Activated CD4-positive, alpha-beta T cell treated with anti-CD3 and anti-CD28 coated beads, Interleukin-2, amount 10 ng/mL, durations not matched to agents 24 days and 14 days (primary cell): ENCODE measurements at regions not wholly inside any gene's neighbourhood (a gene's known extent, or its start where the extent isn't known, plus 50 kb on each side); places are given as distances from the start of the nearest gene placed in this dataset.

ENCODE experiments used
- DNase-seq: peaks from one replicate; pipeline ENCODE4 v3.0.0; 2022
- H3K27ac Mint-ChIP-seq: one replicate; pipeline ENCODE4 v1.8.0; 2022; ENCODE audit warnings: mild to moderate bottlenecking, mixed read lengths
- H3K27me3 Mint-ChIP-seq: one replicate; pipeline ENCODE4 v1.8.0; 2022; ENCODE audit warnings: mixed read lengths
- H3K36me3 Mint-ChIP-seq: one replicate; pipeline ENCODE4 v1.8.0; 2022; ENCODE audit warnings: low read depth, mild to moderate bottlenecking, mixed read lengths
- H3K4me1 Mint-ChIP-seq: one replicate; pipeline ENCODE4 v1.8.0; 2021; ENCODE audit warnings: mixed read lengths
- H3K4me3 Mint-ChIP-seq: one replicate; pipeline ENCODE4 v1.8.0; 2022; ENCODE audit warnings: mild to moderate bottlenecking, moderate library complexity, mixed read lengths
- H3K9me3 Mint-ChIP-seq: one replicate; pipeline ENCODE4 v1.8.0; 2021; ENCODE audit warnings: mixed read lengths
- intact Hi-C: fragments of 100-400 bp; cut with micrococcal nuclease; formaldehyde crosslinking; loops from one replicate; pipeline ENCODE4 v1.15.1; 2023

GRCh38 chr3:194804796-194805195 is 119.1 kb downstream of the FAM43A start:
- Mint-ChIP-seq H3K36me3 (no peaks in the 10 kb centered on the region), H3K27ac (no peak overlapping the region), H3K9me3 (no peaks in the 10 kb centered on the region), H3K4me1 (no peaks in the 10 kb centered on the region), H3K27me3 (peaks cover 7% of the 10 kb centered on the region), H3K4me3 (no peak overlapping the region)
- DNase-seq: no peak
- intact Hi-C loops: no loop called here

- Mint-ChIP-seq H3K36me3 (no peaks in the 10 kb centered on the region), H3K27me3 (peaks cover 12% of the 10 kb centered on the region), H3K9me3 (no peaks in the 10 kb centered on the region), H3K4me1 (no peaks in the 10 kb centered on the region), H3K4me3 (no peak overlapping the region), H3K27ac (no peak overlapping the region)
- DNase-seq: no peak
- intact Hi-C loops: no loop called here
Measured at GRCh38 chr3:194805546-194805945, 119.9 kb downstream of the FAM43A start.

GRCh38 chr3:194806991-194807630 is 121.4 kb downstream of the FAM43A start:
- Mint-ChIP-seq H3K4me1 (no peaks in the 10 kb centered on the region), H3K36me3 (no peaks in the 10 kb centered on the region), H3K27me3 (peaks cover 13% of the 10 kb centered on the region), H3K4me3 (no peak overlapping the region), H3K9me3 (no peaks in the 10 kb centered on the region), H3K27ac (no peak overlapping the region)
- DNase-seq: no peak
- intact Hi-C loops: no loop called here

GRCh38 chr3:194808640-194809097 is 123.0 kb downstream of the FAM43A start:
- Mint-ChIP-seq H3K27ac (no peak overlapping the region), H3K27me3 (peaks cover 11% of the 10 kb centered on the region)

GRCh38 chr3:194809382-194809781 is 123.7 kb downstream of the FAM43A start:
- intact Hi-C loops: no loop called here
- H3K4me3 Mint-ChIP-seq: no peak overlapping the region
- no peak overlapping the region for H3K27ac Mint-ChIP-seq
- H3K27me3 Mint-ChIP-seq: peaks cover 8% of the 10 kb centered on the region
- H3K9me3 Mint-ChIP-seq: no peaks in the 10 kb centered on the region
- DNase-seq: no peak
- no peaks in the 10 kb centered on the region for H3K4me1 Mint-ChIP-seq
- no peaks in the 10 kb centered on the region for H3K36me3 Mint-ChIP-seq

More at GRCh38 chr3:194808640-194809097, 123.0 kb downstream of the FAM43A start:
- Mint-ChIP-seq H3K4me3 (no peak overlapping the region), H3K9me3 (no peaks in the 10 kb centered on the region), H3K4me1 (no peaks in the 10 kb centered on the region), H3K36me3 (no peaks in the 10 kb centered on the region)
- intact Hi-C loops: no loop called here
- DNase-seq: no peak

GRCh38 chr3:194810076-194810475 is 124.4 kb downstream of the FAM43A start:
- Mint-ChIP-seq H3K4me1 (no peaks in the 10 kb centered on the region), H3K27ac (no peak overlapping the region), H3K4me3 (no peak overlapping the region), H3K36me3 (no peaks in the 10 kb centered on the region), H3K27me3 (peaks cover 7% of the 10 kb centered on the region), H3K9me3 (no peaks in the 10 kb centered on the region)
- no peak for DNase-seq
- intact Hi-C loops: no loop called here

GRCh38 chr3:194811118-194811517 is 125.4 kb downstream of the FAM43A start:
- no peak overlapping the region for H3K27ac Mint-ChIP-seq
- intact Hi-C loops: no loop called here
- H3K4me1 Mint-ChIP-seq: no peaks in the 10 kb centered on the region
- no peak overlapping the region for H3K4me3 Mint-ChIP-seq
- no peaks in the 10 kb centered on the region for H3K9me3 Mint-ChIP-seq
- no peaks in the 10 kb centered on the region for H3K36me3 Mint-ChIP-seq
- H3K27me3 Mint-ChIP-seq: peaks cover 6% of the 10 kb centered on the region
- DNase-seq: no peak

- intact Hi-C loops: no loop called here
- H3K9me3 Mint-ChIP-seq: no peaks in the 10 kb centered on the region
- no peaks in the 10 kb centered on the region for H3K36me3 Mint-ChIP-seq
- H3K4me3 Mint-ChIP-seq: no peak overlapping the region
- DNase-seq: no peak
- H3K4me1 Mint-ChIP-seq: no peaks in the 10 kb centered on the region
- peaks cover 6% of the 10 kb centered on the region for H3K27me3 Mint-ChIP-seq
- no peak overlapping the region for H3K27ac Mint-ChIP-seq
Measured at GRCh38 chr3:194812176-194812575, 126.5 kb downstream of the FAM43A start.

GRCh38 chr3:194814878-194815357 is 129.2 kb downstream of the FAM43A start:
- Mint-ChIP-seq H3K36me3 (no peaks in the 10 kb centered on the region), H3K4me3 (no peak overlapping the region), H3K27ac (no peak overlapping the region), H3K27me3 (peaks cover 6% of the 10 kb centered on the region), H3K4me1 (no peaks in the 10 kb centered on the region), H3K9me3 (no peaks in the 10 kb centered on the region)
- no peak for DNase-seq
- intact Hi-C loops: no loop called here

GRCh38 chr3:194816748-194817591 is 131.3 kb downstream of the FAM43A start:
- Mint-ChIP-seq H3K9me3 (no peaks in the 10 kb centered on the region), H3K27ac (no peak overlapping the region), H3K4me3 (no peak overlapping the region), H3K4me1 (no peaks in the 10 kb centered on the region), H3K36me3 (no peaks in the 10 kb centered on the region), H3K27me3 (no peaks in the 10 kb centered on the region)
- intact Hi-C loops: no loop called here
- DNase-seq: no peak

- Mint-ChIP-seq H3K4me3 (no peak overlapping the region), H3K36me3 (no peaks in the 10 kb centered on the region), H3K27ac (no peak overlapping the region), H3K9me3 (no peaks in the 10 kb centered on the region), H3K4me1 (no peaks in the 10 kb centered on the region), H3K27me3 (no peaks in the 10 kb centered on the region)
- DNase-seq: no peak
- intact Hi-C loops: no loop called here
Measured at GRCh38 chr3:194817592-194817930, 131.9 kb downstream of the FAM43A start.

- intact Hi-C loops: no loop called here
- H3K4me3 Mint-ChIP-seq: no peak overlapping the region
- H3K9me3 Mint-ChIP-seq: no peaks in the 10 kb centered on the region
- no peaks in the 10 kb centered on the region for H3K36me3 Mint-ChIP-seq
- DNase-seq: no peak
- H3K27me3 Mint-ChIP-seq: no peaks in the 10 kb centered on the region
- no peak overlapping the region for H3K27ac Mint-ChIP-seq
- no peaks in the 10 kb centered on the region for H3K4me1 Mint-ChIP-seq
Measured at GRCh38 chr3:194817936-194818335, 132.3 kb downstream of the FAM43A start.

GRCh38 chr3:194824100-194824499 is 138.4 kb downstream of the FAM43A start:
- Mint-ChIP-seq H3K36me3 (no peaks in the 10 kb centered on the region), H3K4me1 (no peaks in the 10 kb centered on the region), H3K9me3 (no peaks in the 10 kb centered on the region), H3K27me3 (peaks cover 2% of the 10 kb centered on the region), H3K4me3 (no peak overlapping the region), H3K27ac (no peak overlapping the region)
- DNase-seq: no peak
- intact Hi-C loops: no loop called here

GRCh38 chr3:194824701-194825111 is 139.0 kb downstream of the FAM43A start:
- intact Hi-C loops: no loop called here
- H3K4me1 Mint-ChIP-seq: no peaks in the 10 kb centered on the region
- H3K27ac Mint-ChIP-seq: no peak overlapping the region
- no peaks in the 10 kb centered on the region for H3K36me3 Mint-ChIP-seq
- no peak for DNase-seq
- no peaks in the 10 kb centered on the region for H3K9me3 Mint-ChIP-seq
- H3K4me3 Mint-ChIP-seq: no peak overlapping the region
- H3K27me3 Mint-ChIP-seq: peaks cover 2% of the 10 kb centered on the region
